DND-41 (cell line): ENCODE measurements at regions not wholly inside any gene's neighbourhood (a gene's known extent, or its start where the extent isn't known, plus 50 kb on each side); places are given as distances from the start of the nearest gene placed in this dataset.

ENCODE experiments used
- ATAC-seq: fragments of 200-7000 bp; cut with Tn5 transposase; 3 replicates; pipeline ENCODE4 v1.9.1; 2021; ENCODE audit warnings: low read depth; ENCODE audit not compliant: insufficient read depth
- DNase-seq: peaks from one replicate; pipeline ENCODE4 v3.0.0-alpha.2; 2020
- H2AFZ ChIP-seq: 2 replicates; pipeline ENCODE4 v1.6.0; 2012; ENCODE audit warnings: low read depth, low read length
- H3K27ac ChIP-seq: 2 replicates; pipeline ENCODE4 v1.5.1; 2012; ENCODE audit warnings: low read length, inconsistent platforms
- H3K27me3 ChIP-seq: fragments of 200-600 bp; sonication (generic); 2 replicates; pipeline ENCODE4 v1.6.0; 2012; ENCODE audit warnings: low read length, mild to moderate bottlenecking, inconsistent platforms; ENCODE audit not compliant: insufficient read depth, poor library complexity
- H3K36me3 ChIP-seq: 2 replicates; pipeline ENCODE4 v1.5.1; 2012; ENCODE audit warnings: low read length, inconsistent platforms; ENCODE audit not compliant: insufficient read depth
- H3K4me1 ChIP-seq: 2 replicates; pipeline ENCODE4 v1.5.1; 2012; ENCODE audit warnings: mild to moderate bottlenecking, low read length; ENCODE audit not compliant: insufficient read depth
- H3K4me2 ChIP-seq: 2 replicates; pipeline ENCODE4 v1.6.0; 2012; ENCODE audit warnings: mild to moderate bottlenecking, moderate library complexity, low read length, inconsistent platforms; ENCODE audit not compliant: insufficient read depth
- H3K4me3 ChIP-seq, 2 experiments: fragments of 200-600 bp in 1 of 2; shearing (Covaris generic) in 1 of 2; 2 replicates each; pipeline ENCODE4 v1.5.1; 2012 to 2016; ENCODE audit warnings: inconsistent platforms in 2 of 2, low read length in 2 of 2, mild to moderate bottlenecking in 2 of 2, low read depth in 1 of 2, moderate library complexity in 1 of 2
- H3K79me2 ChIP-seq: 2 replicates; pipeline ENCODE4 v1.6.0; 2012; ENCODE audit warnings: low read length, inconsistent platforms; ENCODE audit not compliant: insufficient read depth
- H3K9ac ChIP-seq: 2 replicates; pipeline ENCODE4 v1.6.0; 2012; ENCODE audit warnings: low read depth, mild to moderate bottlenecking, inconsistent platforms, low read length, moderate library complexity
- H3K9me3 ChIP-seq: 2 replicates; pipeline ENCODE4 v1.5.1; 2012; ENCODE audit warnings: low read length, moderate library complexity, mild to moderate bottlenecking, inconsistent platforms; ENCODE audit not compliant: insufficient read depth, severe bottlenecking
- H4K20me1 ChIP-seq: 2 replicates; pipeline ENCODE4 v1.6.0; 2012; ENCODE audit warnings: low read length; ENCODE audit not compliant: insufficient read depth
- CTCF ChIP-seq: IDR thresholded peaks from 2 replicates; pipeline ENCODE4 v1.5.1; 2012; ENCODE audit warnings: borderline replicate concordance, low read length, moderate library complexity, mild to moderate bottlenecking; ENCODE audit not compliant: poor library complexity, severe bottlenecking; ENCODE audit errors: extremely low read depth
- EZH2 ChIP-seq: IDR thresholded peaks from 3 replicates; pipeline ENCODE4 v1.6.1; 2012; ENCODE audit warnings: borderline replicate concordance, low read depth, mild to moderate bottlenecking, moderate library complexity, low read length, inconsistent platforms; ENCODE audit not compliant: severe bottlenecking

- peaks cover 3% of the 10 kb centered on the region for H3K27me3 ChIP-seq
- no peak overlapping the region for H3K9ac ChIP-seq
- H3K9me3 ChIP-seq: no peaks in the 10 kb centered on the region
- TF ChIP-seq CTCF (no peak), EZH2 (no peak)
- no peak overlapping the region for H3K27ac ChIP-seq
- no peaks in the 10 kb centered on the region for H3K36me3 ChIP-seq
- no peak overlapping the region for H3K4me3 ChIP-seq
- no peaks in the 10 kb centered on the region for H3K4me1 ChIP-seq
- H2AFZ ChIP-seq: no peak overlapping the region
- no peaks in the 10 kb centered on the region for H3K79me2 ChIP-seq
- H4K20me1 ChIP-seq: no peaks in the 10 kb centered on the region
- no peak overlapping the region for H3K4me2 ChIP-seq
- no peak for ATAC-seq
- DNase-seq: no peak
Measured at GRCh38 chr2:105186967-105187498, 54.5 kb upstream of the GPR45 start.

- H3K9me3 ChIP-seq: no peaks in the 10 kb centered on the region
- H3K4me1 ChIP-seq: no peaks in the 10 kb centered on the region
- TF ChIP-seq EZH2 (no peak), CTCF (no peak)
- H3K27ac ChIP-seq: no peak overlapping the region
- no peaks in the 10 kb centered on the region for H3K36me3 ChIP-seq
- DNase-seq (no peak), ATAC-seq (no peak)
- H4K20me1 ChIP-seq: no peaks in the 10 kb centered on the region
- H3K4me2 ChIP-seq: no peak overlapping the region
- H2AFZ ChIP-seq: no peak overlapping the region
- no peaks in the 10 kb centered on the region for H3K79me2 ChIP-seq
- peaks cover 3% of the 10 kb centered on the region for H3K27me3 ChIP-seq
- H3K4me3 ChIP-seq: no peak overlapping the region
- no peak overlapping the region for H3K9ac ChIP-seq
Measured at GRCh38 chr2:105187531-105187930, 54.0 kb upstream of the GPR45 start.

GRCh38 chr2:105188343-105188742 is 53.2 kb upstream of the GPR45 start:
- no peak overlapping the region for H2AFZ ChIP-seq
- H3K27me3 ChIP-seq: peaks cover 3% of the 10 kb centered on the region
- H3K27ac ChIP-seq: no peak overlapping the region
- DNase-seq: peak; percentile 46
- H3K36me3 ChIP-seq: no peaks in the 10 kb centered on the region
- H3K4me1 ChIP-seq: no peaks in the 10 kb centered on the region
- no peak overlapping the region for H3K4me3 ChIP-seq
- TF ChIP-seq CTCF (no peak), EZH2 (no peak)
- H3K9me3 ChIP-seq: no peaks in the 10 kb centered on the region
- ATAC-seq: peak; percentile 91
- no peak overlapping the region for H3K9ac ChIP-seq
- H3K79me2 ChIP-seq: no peaks in the 10 kb centered on the region
- no peak overlapping the region for H3K4me2 ChIP-seq
- H4K20me1 ChIP-seq: no peaks in the 10 kb centered on the region
